GM12891 (cell line): ENCODE measurements at regions not wholly inside any gene's neighbourhood (a gene's known extent, or its start where the extent isn't known, plus 50 kb on each side); places are given as distances from the start of the nearest gene placed in this dataset.

ENCODE experiments used
- POLR2A ChIP-seq: IDR thresholded peaks from 2 replicates; pipeline ENCODE4 v1.6.1; 2011; ENCODE audit warnings: low read depth, low read length, control low read depth
- POLR2AphosphoS5 ChIP-seq: IDR thresholded peaks from 2 replicates; pipeline ENCODE4 v1.6.1; 2011; ENCODE audit warnings: low read depth, low read length, control low read depth
- SPI1 ChIP-seq: IDR thresholded peaks from 2 replicates; pipeline ENCODE4 v1.6.1; 2011; ENCODE audit warnings: low read depth, low read length, control low read depth
- TAF1 ChIP-seq: IDR thresholded peaks from 2 replicates; pipeline ENCODE4 v1.6.1; 2011; ENCODE audit warnings: low read depth, low read length, control low read depth

- TF ChIP-seq TAF1 (no peak), POLR2AphosphoS5 (no peak), POLR2A (no peak), SPI1 (no peak)
Measured at GRCh38 chr5:107253246-107253645, 417.5 kb downstream of the EFNA5 start.
